Pancreas (tissue), 10 donors: ENCODE measurements at regions not wholly inside any gene's neighbourhood (a gene's known extent, or its start where the extent isn't known, plus 50 kb on each side); places are given as distances from the start of the nearest gene placed in this dataset.
"Not testable (repeated sequence)": the region's sequence is repeated elsewhere in the genome, so short reads cannot be mapped to it uniquely, and the experiment has no call there.

Experiments used
- ATAC-seq, 4 donors: fragments of 200-7000 bp; cut with Tn5 transposase; one replicate each; pipeline versions ENCODE4 v1.8.0 to v1.9.1; 2020; ENCODE audit warnings: mild to moderate bottlenecking in 4 of 4, moderate library complexity in 4 of 4
- DNase-seq, 6 donors: peaks; one replicate each; pipeline ENCODE4 v3.0.0-alpha.2; 2020
- FAIRE-seq: peaks from 2 replicates; lab custom pipeline; 2012; peaks lifted over from hg19 to GRCh38; lab: Jason Lieb, UNC
- H3K27ac ChIP-seq, 4 donors: fragments of 200-600 bp; sonication (generic); 1 replicate in 3 of 4; 2 replicates in 1 of 4; pipeline versions ENCODE4 v1.5.0 to v1.8.0; 2020
- H3K27me3 ChIP-seq, 4 donors: fragments of 200-600 bp; one replicate each; pipeline ENCODE4 v1.8.0; 2021
- H3K36me3 ChIP-seq, 3 donors: fragments of 200-600 bp; sonication (generic) in 1 of 3; one replicate each; pipeline versions ENCODE4 v1.5.0 to v1.8.0; 2020 to 2021
- H3K4me1 ChIP-seq, 3 donors: fragments of 200-600 bp; one replicate each; pipeline ENCODE4 v1.8.0; 2021
- H3K4me3 ChIP-seq, 4 donors: fragments of 200-600 bp; sonication (generic) in 2 of 4; one replicate each; pipeline versions ENCODE4 v1.5.0 to v1.8.0; 2020 to 2021
- H3K9me3 ChIP-seq, 4 donors: fragments of 200-600 bp; one replicate each; pipeline ENCODE4 v1.8.0; 2021
- CTCF ChIP-seq, 4 donors: fragments of 200-600 bp; sonication (generic) in 3 of 4; IDR thresholded peaks; one replicate each; pipeline versions ENCODE4 v1.5.0 to v1.8.0; 2021; ENCODE audit warnings: antibody characterized with exemption in 4 of 4
- WGBS, 2 donors: extraction: QIAGEN DNeasy Blood & Tissue Kit; methylation state at CpG; one replicate each; pipeline ENCODE4 v1.1.7; 2013; 5-methylcytosine and 5-hydroxymethylcytosine counted together
- intact Hi-C, 3 donors: fragments of 100-400 bp; cut with DNase I; formaldehyde crosslinking; loops; one replicate each; pipeline versions ENCODE4 v1.11.1 to v1.14.2; 2022
- donor health status: healthy with polysubstance abuse.
- donor health status: DM: no; HTN: no; CAD: no; lungs with moderate emphysema.
- donor health status: DM: no; HTN: no; CAD: no.
- donor health status: control.
- donor health status: control.
- donor health status: Bipolar disorder and iron deficiency.
- donor health status: DM: yes; HTN: yes; CAD: no.
- donor health status: DM: no; HTN: no; CAD: no.
- donor health status: DM: no; HTN: no; CAD: no.
- donor health status: DM: yes; HTN: yes; CAD: no.

GRCh38 chr7:125061776-125062397 lies 132.3 kb upstream of the POT1 start:
- DNase-seq (no peak), ATAC-seq (peak in 3 of 4 donors; percentile 35 to 60 (median 59)), FAIRE-seq (no peak)
- 41 to 49% methylated on average over 2 of the region's 2 CpGs for WGBS, 2 donors
- Histone ChIP-seq H3K36me3 (no peaks in the 10 kb centered on the region), H3K27ac (no peak overlapping the region), H3K4me1 (peaks cover 0 to 5% (median 0%) of the 10 kb centered on the region in 3 donors), H3K9me3 (no peaks in the 10 kb centered on the region), H3K4me3 (no peak overlapping the region), H3K27me3 (peaks cover 0 to 5% (median 0%) of the 10 kb centered on the region in 4 donors)
- no peak for TF ChIP-seq CTCF (IDR thresholded peaks at IDR 0.05)
- intact Hi-C loops, result no loop called here

DNA sequence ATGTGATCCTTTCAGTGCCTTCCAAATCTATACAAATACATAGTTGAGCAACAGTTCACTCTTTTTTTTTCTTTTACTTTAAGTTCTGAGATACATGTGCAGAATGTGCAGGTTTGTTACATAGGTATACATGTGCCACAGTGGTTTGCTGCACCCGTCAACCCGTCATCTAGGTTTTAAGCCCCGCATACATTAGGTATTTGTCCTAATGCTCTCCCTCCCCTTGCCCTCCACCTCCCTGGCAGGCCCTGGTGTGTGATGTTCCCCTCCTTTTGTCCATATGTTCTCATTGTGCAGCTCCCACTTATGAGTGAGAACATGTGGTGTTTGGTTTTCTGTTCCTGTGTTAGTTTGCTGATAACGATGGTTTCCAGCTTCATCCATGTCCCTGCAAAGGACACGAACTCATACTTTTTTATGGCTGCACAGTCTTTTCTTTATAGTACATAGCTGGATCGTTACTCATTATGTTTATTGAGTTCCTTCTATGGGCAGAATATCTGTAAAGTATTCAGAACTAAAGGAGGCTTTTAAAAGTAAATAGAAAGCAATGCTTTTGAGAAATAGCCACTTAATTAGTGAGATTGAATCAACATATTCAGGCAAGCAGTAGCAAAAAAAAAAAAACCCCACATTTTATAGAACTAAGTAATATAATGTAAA lies 131.6 kb upstream of the POT1 start:
- H3K4me3 ChIP-seq, H3K27me3 ChIP-seq, H3K9me3 ChIP-seq, DNase-seq, H3K27ac ChIP-seq, H3K4me1 ChIP-seq, intact Hi-C loops, ATAC-seq, FAIRE-seq, H3K36me3 ChIP-seq: not testable (repeated sequence)
- 43 to 48% methylated on average over 6 of the region's 6 CpGs for WGBS, 2 donors

DNA sequence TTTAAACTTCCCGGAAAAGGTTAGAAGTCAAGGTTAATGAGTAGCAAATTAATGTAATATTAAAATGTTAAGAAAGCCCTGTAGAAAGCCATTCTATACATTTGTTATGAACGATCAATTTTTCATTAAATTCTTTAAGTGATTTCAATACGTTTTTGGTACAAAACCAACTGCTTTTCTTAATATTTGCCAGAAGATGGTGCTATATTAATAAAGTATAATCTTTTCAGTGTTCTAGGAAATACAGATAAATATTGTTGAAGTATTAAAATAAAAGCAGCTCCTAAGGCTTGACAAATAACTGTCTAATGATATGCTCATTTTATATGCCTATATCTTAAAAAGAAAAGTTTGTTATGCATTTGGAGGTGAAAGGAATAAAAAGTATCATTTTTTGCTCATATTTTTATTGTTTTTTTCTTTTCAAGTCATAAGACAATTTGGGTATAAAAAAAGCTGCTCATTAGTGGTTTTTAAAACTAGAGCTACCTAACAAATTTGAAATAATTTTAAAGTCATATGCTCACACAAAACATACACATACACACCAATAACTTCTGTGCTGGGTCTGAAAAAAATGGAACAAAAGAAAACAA lies 130.3 kb upstream of the POT1 start:
- 4% methylated on average over 3 of the region's 3 CpGs for WGBS, 2 donors
- Histone ChIP-seq H3K36me3 (no peaks in the 10 kb centered on the region), H3K9me3 (no peaks in the 10 kb centered on the region), H3K4me3 (no peak overlapping the region), H3K27me3 (peaks cover 0 to 5% (median 0%) of the 10 kb centered on the region in 4 donors), H3K4me1 (peaks cover 0 to 5% (median 0%) of the 10 kb centered on the region in 3 donors), H3K27ac (no peak overlapping the region)
- TF ChIP-seq CTCF (IDR thresholded peaks at IDR 0.05), result peak; percentile 7 to 27 (median 18)
- DNase-seq (no peak), FAIRE-seq (peak; percentile 73), ATAC-seq (peak in 1 of 4 donors; percentile 41)
- intact Hi-C loops, result loop anchor here in 1 of 3 donors (5.0 kb wide), 1 partner anchor 612 kb away; no protein-coding TSS in a partner anchor

GRCh38 chr7:125057963-125058362 lies 128.3 kb upstream of the POT1 start:
- DNase-seq (no peak), FAIRE-seq (no peak), ATAC-seq (peak in 1 of 4 donors; percentile 36)
- Histone ChIP-seq H3K27me3 (peaks cover 0 to 5% (median 0%) of the 10 kb centered on the region in 4 donors), H3K4me1 (peaks cover 0 to 5% (median 0%) of the 10 kb centered on the region in 3 donors), H3K9me3 (no peaks in the 10 kb centered on the region), H3K27ac (no peak overlapping the region), H3K36me3 (no peaks in the 10 kb centered on the region), H3K4me3 (no peak overlapping the region)
- 23 to 28% methylated on average over 3 of the region's 3 CpGs for WGBS, 2 donors
- intact Hi-C loops, result loop anchor here in 1 of 3 donors (5.0 kb wide), 1 partner anchor 614 kb away; no protein-coding TSS in a partner anchor
- no peak for TF ChIP-seq CTCF (IDR thresholded peaks at IDR 0.05)

DNA sequence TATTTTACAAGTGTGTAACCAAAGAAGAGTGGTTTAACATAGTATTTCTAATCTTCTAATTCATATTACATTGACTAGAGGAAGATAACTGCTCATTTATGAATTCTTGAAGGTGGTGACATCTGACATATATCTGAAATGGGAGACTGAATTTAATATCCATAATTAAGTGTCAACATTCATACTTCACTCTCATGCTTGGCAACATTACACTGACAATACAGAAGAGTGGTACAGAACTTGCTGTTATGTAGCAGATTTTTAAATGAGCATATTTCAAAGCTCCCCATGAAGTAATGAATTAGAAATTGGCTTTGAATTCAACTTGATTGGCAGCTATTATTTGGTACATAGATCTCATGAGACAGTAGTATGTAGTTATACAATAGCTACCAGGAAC lies 125.8 kb upstream of the POT1 start:
- Histone ChIP-seq H3K9me3 (no peaks in the 10 kb centered on the region), H3K27ac (no peak overlapping the region), H3K4me1 (peaks cover 0 to 5% (median 0%) of the 10 kb centered on the region in 3 donors), H3K27me3 (peaks cover 0 to 5% (median 0%) of the 10 kb centered on the region in 4 donors), H3K36me3 (no peaks in the 10 kb centered on the region), H3K4me3 (no peak overlapping the region)
- ATAC-seq (no peak), FAIRE-seq (no peak), DNase-seq (no peak)
- intact Hi-C loops, result loop anchor here in 1 of 3 donors (5.0 kb wide), 1 partner anchor 617 kb away; no protein-coding TSS in a partner anchor
- TF ChIP-seq CTCF (IDR thresholded peaks at IDR 0.05), result no peak
